Stimulated activated CD4-positive, alpha-beta T cell treated with anti-CD3 and anti-CD28 coated beads, TNF-alpha, amount 100 ng/mL, for 48 hours (primary cell): ENCODE measurements at regions not wholly inside any gene's neighbourhood (a gene's known extent, or its start where the extent isn't known, plus 50 kb on each side); places are given as distances from the start of the nearest gene placed in this dataset.

Experiments used
- DNase-seq, 3 donors: peaks; one replicate each; pipeline ENCODE4 v3.0.0-alpha.2; 2020; ENCODE audit warnings: low read depth in 3 of 3

- no peak for DNase-seq
Observed at GRCh38 chr16:54812229-54812628, 118.4 kb upstream of the IRX5 start.

DNA sequence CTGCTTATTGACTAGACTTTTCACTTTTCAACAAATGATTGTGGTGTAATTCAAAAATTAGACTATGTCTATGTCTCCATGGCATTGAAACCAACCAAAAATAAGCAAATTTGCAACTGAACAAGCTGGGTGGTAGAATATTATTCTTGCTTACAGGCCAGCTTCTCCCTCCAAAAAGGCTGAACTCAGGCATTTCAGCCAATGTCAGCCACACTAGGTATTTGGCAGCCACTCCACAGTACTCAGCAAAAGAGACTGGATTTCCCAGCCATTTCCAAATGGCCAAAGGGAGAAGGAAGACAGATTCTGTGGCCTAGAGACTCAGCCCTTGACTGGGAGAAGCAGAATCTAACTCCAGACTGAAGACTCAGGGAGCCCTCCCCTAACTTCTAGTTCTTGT is 121.8 kb upstream of the IRX5 start:
- no peak for DNase-seq

- DNase-seq, result no peak
Observed at GRCh38 chr16:54806881-54807360, 123.7 kb upstream of the IRX5 start.

- DNase-seq, result no peak
Observed at GRCh38 chr16:54806378-54806777, 124.3 kb upstream of the IRX5 start.

DNA sequence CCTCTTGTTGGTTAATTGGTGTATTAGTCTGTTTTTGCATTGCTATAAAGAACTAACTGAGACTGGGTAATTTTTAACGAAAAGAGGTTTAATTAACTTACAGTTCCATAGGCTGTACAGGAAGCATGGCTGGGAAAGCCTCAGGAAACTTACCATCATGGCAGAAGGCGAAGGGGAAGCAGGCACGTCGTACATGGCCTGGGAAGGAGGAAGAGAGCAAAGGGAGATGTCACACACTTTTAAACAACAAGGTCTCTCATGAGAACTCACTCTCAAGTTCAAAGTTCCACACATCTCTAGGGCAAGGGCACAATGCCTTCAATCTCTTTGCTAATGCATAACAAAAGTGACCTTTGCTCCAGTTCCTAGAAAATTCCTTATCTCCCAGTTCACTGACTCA is 125.0 kb upstream of the IRX5 start:
- no peak for DNase-seq

DNA sequence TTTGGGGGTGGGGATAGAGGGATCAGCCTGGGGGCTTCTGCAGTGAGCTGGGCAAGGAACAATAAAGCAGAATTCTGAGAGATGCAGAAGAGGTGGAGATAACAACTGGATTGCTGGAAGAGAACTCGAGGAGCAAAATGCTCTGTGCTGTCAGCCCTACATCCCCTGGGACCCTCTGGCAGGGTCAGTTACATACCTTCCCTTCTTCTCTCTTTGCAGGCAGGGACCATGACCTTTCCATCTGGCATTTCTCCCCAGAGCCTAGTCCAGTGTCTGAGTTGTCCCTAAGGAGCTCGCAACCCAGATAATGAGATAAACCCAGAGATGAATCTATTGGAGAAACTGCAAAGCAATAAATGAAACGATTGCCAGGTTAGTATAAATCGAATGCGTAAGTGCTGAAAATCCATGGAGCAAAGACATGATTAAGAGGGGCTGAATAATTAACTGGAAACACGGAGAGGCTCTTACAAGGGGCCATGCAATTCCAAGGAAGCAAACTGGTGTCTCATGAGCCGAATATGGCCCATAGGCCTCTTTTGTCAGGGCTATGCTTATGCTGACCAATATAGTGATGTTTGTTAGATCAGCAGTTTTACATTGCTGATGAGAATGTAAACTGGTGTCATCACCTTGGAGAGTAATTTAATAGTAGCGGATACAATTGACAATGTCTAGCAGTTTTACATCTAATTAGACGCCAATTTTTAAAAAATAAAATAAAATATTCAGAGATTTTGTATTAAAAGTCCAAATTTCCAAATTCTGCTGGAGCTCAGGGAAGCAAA is 129.4 kb upstream of the IRX5 start:
- no peak for DNase-seq

GRCh38 chr16:54798267-54798666 is 132.4 kb upstream of the IRX5 start:
- DNase-seq, result no peak

DNA sequence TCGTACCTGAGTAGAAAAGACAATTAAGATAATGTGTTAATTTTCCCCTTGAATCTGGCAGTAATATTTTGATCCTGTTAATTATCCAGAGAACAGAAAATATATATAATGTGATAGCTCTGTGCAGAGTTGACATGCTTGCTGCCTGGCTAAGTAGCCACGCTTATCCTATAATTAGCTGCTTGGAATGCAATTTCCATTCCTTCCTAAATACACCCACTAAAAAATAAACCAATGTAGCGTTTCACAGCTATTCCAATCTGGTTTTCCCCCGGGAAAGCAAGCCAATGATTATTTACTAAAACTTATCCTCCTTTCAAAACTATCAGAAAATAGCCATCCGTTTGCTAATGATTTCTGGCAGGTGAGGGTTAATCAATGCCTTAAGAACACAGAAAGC is 134.5 kb upstream of the IRX5 start:
- no peak for DNase-seq

DNA sequence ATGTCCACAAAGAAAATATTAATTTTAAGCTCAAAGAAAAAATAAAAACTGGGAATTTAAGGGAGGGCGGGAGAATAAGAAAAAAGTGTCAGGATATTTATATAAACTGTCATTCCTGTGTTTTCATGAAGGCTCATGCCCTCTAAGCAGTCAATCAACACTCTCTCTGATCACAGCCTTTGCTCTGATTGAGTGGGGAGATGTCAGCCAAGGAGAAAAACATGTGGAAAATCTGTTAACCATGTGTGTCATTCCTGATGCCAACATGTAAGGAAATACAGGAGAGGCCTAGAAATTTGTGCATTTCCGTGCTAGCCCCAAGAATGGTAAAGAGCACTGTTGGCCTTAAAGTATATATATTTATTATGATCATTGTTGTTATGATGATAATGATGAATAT is 137.9 kb upstream of the IRX5 start:
- DNase-seq, result no peak

- DNase-seq, result no peak
Observed at GRCh38 chr16:54787045-54787444, 143.6 kb upstream of the IRX5 start.

DNA sequence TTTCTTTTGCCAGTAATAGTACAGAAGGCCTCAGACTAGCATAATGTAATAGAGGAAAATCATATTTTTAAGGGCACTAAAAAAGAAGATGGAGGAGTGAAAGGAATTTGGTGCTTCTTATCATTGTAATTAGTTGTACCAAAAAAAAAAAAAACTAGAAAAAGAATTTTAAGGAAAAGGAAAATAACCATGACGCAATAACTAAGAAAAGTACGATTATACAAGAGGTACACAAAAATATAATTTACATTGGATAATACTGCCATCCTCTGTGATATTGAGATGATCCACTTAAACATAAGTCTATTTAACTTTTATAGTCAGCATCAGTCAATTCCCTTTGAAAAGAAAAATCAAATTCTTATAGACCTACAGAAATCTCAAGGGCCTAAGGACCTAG is 146.7 kb upstream of the IRX5 start:
- DNase-seq, result no peak

DNA sequence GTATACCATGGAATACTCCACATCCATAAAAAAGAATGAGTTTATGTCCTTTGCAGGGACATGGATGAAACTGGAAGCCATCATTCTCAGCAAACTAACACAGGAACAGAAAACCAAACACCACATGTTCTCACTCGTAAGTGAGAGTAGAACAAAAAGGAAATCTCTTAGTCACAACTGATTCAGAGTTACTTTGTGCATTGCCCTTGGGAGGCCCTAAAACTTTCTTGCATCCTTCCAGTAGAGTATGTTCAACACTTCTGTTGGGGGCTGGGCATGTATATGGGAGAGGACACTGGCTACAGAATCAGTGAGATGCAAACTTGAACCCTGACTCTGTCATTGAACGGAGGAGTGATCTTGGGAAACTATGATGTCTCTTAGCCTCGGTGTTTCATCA is 147.4 kb upstream of the IRX5 start:
- DNase-seq, result no peak

DNA sequence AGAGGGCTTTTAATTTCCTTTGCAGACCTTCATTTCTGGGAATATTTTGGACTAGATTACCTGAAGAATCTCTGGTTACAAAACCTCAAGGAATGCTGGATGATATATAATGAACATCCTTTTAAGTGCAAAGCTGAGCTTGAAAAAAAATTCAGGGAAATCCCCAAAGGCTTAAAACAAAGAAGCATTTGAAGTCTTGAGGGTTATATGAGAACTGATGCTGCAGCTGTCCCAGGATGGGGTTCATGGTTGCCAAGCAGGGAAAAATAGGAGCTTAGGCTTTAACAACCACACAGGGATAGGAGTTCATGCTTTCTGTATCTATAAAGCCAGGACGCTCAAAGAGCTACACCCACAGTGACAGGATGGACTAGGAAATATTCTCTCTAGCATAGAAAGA is 150.4 kb upstream of the IRX5 start:
- no peak for DNase-seq

- DNase-seq, result no peak
Observed at GRCh38 chr16:54779549-54779948, 151.1 kb upstream of the IRX5 start.

DNA sequence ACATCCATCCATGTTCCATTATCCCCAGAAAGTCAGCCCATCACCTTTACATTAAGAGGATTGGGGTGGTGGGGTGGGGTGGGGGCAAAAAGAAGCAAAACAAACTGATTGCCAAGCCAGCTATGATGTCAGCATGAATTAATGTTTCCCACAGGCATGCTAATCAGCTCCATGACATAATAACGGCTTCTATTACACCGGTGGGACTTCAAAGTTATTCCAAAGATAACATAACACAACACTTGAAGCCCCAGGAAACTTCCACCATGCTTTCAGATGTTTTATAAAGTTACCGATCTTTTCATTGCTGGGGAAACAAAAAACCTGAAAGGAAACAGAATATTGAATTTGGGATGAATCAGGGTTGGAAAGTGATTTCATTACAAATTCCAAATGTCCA is 155.9 kb upstream of the IRX5 start:
- DNase-seq, result no peak

GRCh38 chr16:54772400-54772799 is 158.3 kb upstream of the IRX5 start:
- no peak for DNase-seq

DNA sequence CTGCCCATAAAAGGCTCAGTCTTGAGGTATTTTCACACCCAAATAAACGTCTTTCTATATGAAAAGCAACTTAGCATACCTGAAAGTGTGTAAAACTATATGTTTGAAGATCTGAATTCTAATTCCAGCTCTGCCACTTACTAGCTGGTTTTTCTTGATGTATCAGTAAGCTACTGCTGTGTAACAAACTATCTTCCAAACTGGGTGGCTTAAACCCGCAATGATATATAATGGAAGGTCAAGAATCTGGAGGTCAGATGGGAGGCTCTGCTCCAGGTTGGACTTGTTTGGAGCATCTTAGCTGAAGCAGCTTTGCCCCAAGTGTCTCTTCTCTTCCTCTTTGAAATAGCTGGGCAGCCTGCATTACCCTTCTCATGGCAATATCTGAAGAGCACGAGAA is 164.3 kb upstream of the IRX5 start:
- DNase-seq, result no peak

- no peak for DNase-seq
Observed at GRCh38 chr16:54750249-54750648, 180.4 kb upstream of the IRX5 start.

- DNase-seq, result no peak
Observed at GRCh38 chr16:54748611-54749190, 182.0 kb upstream of the IRX5 start.

GRCh38 chr16:54746596-54746995 is 184.1 kb upstream of the IRX5 start:
- no peak for DNase-seq

DNA sequence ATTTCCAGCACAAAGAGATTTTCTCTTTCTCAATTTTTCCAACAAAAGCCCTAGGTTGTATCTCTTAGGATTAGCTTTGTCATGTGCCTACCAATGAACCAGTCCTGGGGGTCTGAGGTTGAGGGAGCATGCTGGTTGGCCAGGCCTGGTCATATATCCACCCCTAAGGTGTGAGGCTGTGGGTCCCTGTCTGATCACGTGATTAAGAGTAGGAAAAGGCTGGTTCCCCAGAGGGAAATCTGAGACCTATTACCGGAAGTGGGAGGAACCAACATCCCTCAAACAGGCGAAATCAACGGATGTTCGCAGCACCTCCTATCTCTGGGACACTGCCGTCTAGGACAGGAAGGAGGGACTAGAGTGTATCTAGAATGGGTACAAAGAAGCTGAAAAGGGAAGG is 185.7 kb upstream of the IRX5 start:
- no peak for DNase-seq

- DNase-seq, result no peak
Observed at GRCh38 chr16:54742436-54742835, 188.2 kb upstream of the IRX5 start.

DNA sequence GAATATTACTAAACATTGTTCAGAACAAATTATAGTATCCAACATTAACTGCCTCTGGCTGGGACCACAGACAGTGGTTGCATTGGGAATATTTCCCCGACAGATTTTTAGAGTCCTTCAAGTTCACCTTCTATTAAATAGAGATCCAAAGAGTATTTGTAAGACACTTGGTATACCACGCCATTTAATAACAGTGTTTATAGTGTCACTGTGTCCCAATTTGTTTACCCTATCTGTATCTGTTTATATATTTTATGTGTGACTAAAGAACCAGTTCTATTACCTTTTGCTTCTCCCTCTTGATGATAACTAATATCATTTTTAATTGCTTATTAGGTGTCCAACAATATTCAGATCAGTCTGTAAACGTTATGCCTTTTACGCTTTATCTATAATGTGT is 191.3 kb upstream of the IRX5 start:
- no peak for DNase-seq

GRCh38 chr16:54734156-54734555 is 196.5 kb upstream of the IRX5 start:
- no peak for DNase-seq
